ENCODE measurements at regions not wholly inside any gene's neighbourhood (a gene's known extent, or its start where the extent isn't known, plus 50 kb on each side); places are given as distances from the start of the nearest gene placed in this dataset.

- Histone ChIP-seq H3K27ac (ENCODE audit: low read length) (no peak overlapping the region), H3K4me1 (ENCODE audit: control insufficient read depth, low read depth, low read length) (peaks cover 16% of the 10 kb centered on the region), H3K9me3 (ENCODE audit: control insufficient read depth, low read depth, low read length) (no peaks in the 10 kb centered on the region), H3K4me3 (ENCODE audit: low read length) (no peak overlapping the region), H3K9ac (ENCODE audit: low read length) (no peak overlapping the region), H3K36me3 (ENCODE audit: control insufficient read depth, low read depth, low read length) (no peaks in the 10 kb centered on the region), H3K27me3 (ENCODE audit: control insufficient read depth, insufficient read depth, low read length) (no peaks in the 10 kb centered on the region)
These were observed 361.2 kb downstream of the TMEM114 start for GRCh38 chr16:8229011-8229520.

GRCh38 chr16:8217201-8217600 is 373.1 kb downstream of the TMEM114 start:
- Histone ChIP-seq H3K4me1 (ENCODE audit: control insufficient read depth, low read depth, low read length) (no peaks in the 10 kb centered on the region), H3K27ac (ENCODE audit: low read length) (no peak overlapping the region)

GRCh38 chr16:8204769-8205168 is 385.5 kb downstream of the TMEM114 start:
- Histone ChIP-seq H3K27ac (ENCODE audit: low read length) (no peak overlapping the region), H3K4me1 (ENCODE audit: control insufficient read depth, low read depth, low read length) (no peaks in the 10 kb centered on the region), H3K4me3 (ENCODE audit: low read length) (no peak overlapping the region), H3K27me3 (ENCODE audit: control insufficient read depth, insufficient read depth, low read length) (no peaks in the 10 kb centered on the region), H3K9ac (ENCODE audit: low read length) (no peak overlapping the region), H3K9me3 (ENCODE audit: control insufficient read depth, low read depth, low read length) (peaks cover 8% of the 10 kb centered on the region), H3K36me3 (ENCODE audit: control insufficient read depth, low read depth, low read length) (no peaks in the 10 kb centered on the region)

More at GRCh38 chr16:8217201-8217600, 373.1 kb downstream of the TMEM114 start:
- Histone ChIP-seq H3K9ac (ENCODE audit: low read length) (no peak overlapping the region), H3K4me3 (ENCODE audit: low read length) (no peak overlapping the region), H3K27me3 (ENCODE audit: control insufficient read depth, insufficient read depth, low read length) (no peaks in the 10 kb centered on the region), H3K9me3 (ENCODE audit: control insufficient read depth, low read depth, low read length) (no peaks in the 10 kb centered on the region), H3K36me3 (ENCODE audit: control insufficient read depth, low read depth, low read length) (no peaks in the 10 kb centered on the region)

- H3K27me3 ChIP-seq (ENCODE audit: control insufficient read depth, insufficient read depth, low read length), result no peaks in the 10 kb centered on the region
- H3K4me3 ChIP-seq (ENCODE audit: low read length), result no peak overlapping the region
- no peak overlapping the region for H3K9ac ChIP-seq (ENCODE audit: low read length)
- H3K27ac ChIP-seq (ENCODE audit: low read length), result no peak overlapping the region
- H3K9me3 ChIP-seq (ENCODE audit: control insufficient read depth, low read depth, low read length), result peaks cover 8% of the 10 kb centered on the region
- H3K4me1 ChIP-seq (ENCODE audit: control insufficient read depth, low read depth, low read length), result peaks cover 5% of the 10 kb centered on the region
- no peaks in the 10 kb centered on the region for H3K36me3 ChIP-seq (ENCODE audit: control insufficient read depth, low read depth, low read length)
These were observed 386.2 kb downstream of the TMEM114 start for GRCh38 chr16:8204096-8204495.

- H3K4me1 ChIP-seq (ENCODE audit: control insufficient read depth, low read depth, low read length), result peaks cover 5% of the 10 kb centered on the region
- H3K9ac ChIP-seq (ENCODE audit: low read length), result no peak overlapping the region
- H3K9me3 ChIP-seq (ENCODE audit: control insufficient read depth, low read depth, low read length), result peaks cover 8% of the 10 kb centered on the region
- H3K27ac ChIP-seq (ENCODE audit: low read length), result no peak overlapping the region
- H3K27me3 ChIP-seq (ENCODE audit: control insufficient read depth, insufficient read depth, low read length), result no peaks in the 10 kb centered on the region
- H3K36me3 ChIP-seq (ENCODE audit: control insufficient read depth, low read depth, low read length), result no peaks in the 10 kb centered on the region
- no peak overlapping the region for H3K4me3 ChIP-seq (ENCODE audit: low read length)
These were observed 387.2 kb downstream of the TMEM114 start for GRCh38 chr16:8203101-8203500.

GRCh38 chr16:8200839-8201238 is 389.5 kb downstream of the TMEM114 start:
- Histone ChIP-seq H3K4me3 (ENCODE audit: low read length) (no peak overlapping the region), H3K9ac (ENCODE audit: low read length) (no peak overlapping the region)

GRCh38 chr16:8199390-8199789 is 390.9 kb downstream of the TMEM114 start:
- no peak overlapping the region for H3K9ac ChIP-seq (ENCODE audit: low read length)
- H3K27ac ChIP-seq (ENCODE audit: low read length), result no peak overlapping the region
- H3K4me3 ChIP-seq (ENCODE audit: low read length), result no peak overlapping the region
- H3K27me3 ChIP-seq (ENCODE audit: control insufficient read depth, insufficient read depth, low read length), result no peaks in the 10 kb centered on the region
- H3K4me1 ChIP-seq (ENCODE audit: control insufficient read depth, low read depth, low read length), result peaks cover 5% of the 10 kb centered on the region
- no peaks in the 10 kb centered on the region for H3K36me3 ChIP-seq (ENCODE audit: control insufficient read depth, low read depth, low read length)
- H3K9me3 ChIP-seq (ENCODE audit: control insufficient read depth, low read depth, low read length), result peaks cover 8% of the 10 kb centered on the region

More at GRCh38 chr16:8200839-8201238, 389.5 kb downstream of the TMEM114 start:
- Histone ChIP-seq H3K4me1 (ENCODE audit: control insufficient read depth, low read depth, low read length) (peaks cover 5% of the 10 kb centered on the region), H3K9me3 (ENCODE audit: control insufficient read depth, low read depth, low read length) (peaks cover 8% of the 10 kb centered on the region), H3K36me3 (ENCODE audit: control insufficient read depth, low read depth, low read length) (no peaks in the 10 kb centered on the region), H3K27ac (ENCODE audit: low read length) (no peak overlapping the region), H3K27me3 (ENCODE audit: control insufficient read depth, insufficient read depth, low read length) (no peaks in the 10 kb centered on the region)

- H3K4me3 ChIP-seq (ENCODE audit: low read length), result no peak overlapping the region
These were observed 395.5 kb downstream of the TMEM114 start for GRCh38 chr16:8194794-8195193.

GRCh38 chr16:8188841-8189240 is 401.5 kb downstream of the TMEM114 start:
- Histone ChIP-seq H3K9me3 (ENCODE audit: control insufficient read depth, low read depth, low read length) (no peaks in the 10 kb centered on the region), H3K4me1 (ENCODE audit: control insufficient read depth, low read depth, low read length) (no peaks in the 10 kb centered on the region), H3K4me3 (ENCODE audit: low read length) (no peak overlapping the region), H3K27ac (ENCODE audit: low read length) (no peak overlapping the region), H3K36me3 (ENCODE audit: control insufficient read depth, low read depth, low read length) (no peaks in the 10 kb centered on the region), H3K27me3 (ENCODE audit: control insufficient read depth, insufficient read depth, low read length) (no peaks in the 10 kb centered on the region), H3K9ac (ENCODE audit: low read length) (no peak overlapping the region)

More at GRCh38 chr16:8194794-8195193, 395.5 kb downstream of the TMEM114 start:
- H3K9me3 ChIP-seq (ENCODE audit: control insufficient read depth, low read depth, low read length), result no peaks in the 10 kb centered on the region
- H3K9ac ChIP-seq (ENCODE audit: low read length), result no peak overlapping the region
- H3K36me3 ChIP-seq (ENCODE audit: control insufficient read depth, low read depth, low read length), result no peaks in the 10 kb centered on the region
- peaks cover 5% of the 10 kb centered on the region for H3K4me1 ChIP-seq (ENCODE audit: control insufficient read depth, low read depth, low read length)
- no peaks in the 10 kb centered on the region for H3K27me3 ChIP-seq (ENCODE audit: control insufficient read depth, insufficient read depth, low read length)
- H3K27ac ChIP-seq (ENCODE audit: low read length), result no peak overlapping the region

GRCh38 chr16:8187782-8188372 is 402.4 kb downstream of the TMEM114 start:
- Histone ChIP-seq H3K27ac (ENCODE audit: low read length) (no peak overlapping the region), H3K27me3 (ENCODE audit: control insufficient read depth, insufficient read depth, low read length) (no peaks in the 10 kb centered on the region), H3K4me1 (ENCODE audit: control insufficient read depth, low read depth, low read length) (no peaks in the 10 kb centered on the region)

GRCh38 chr16:8184854-8185253 is 405.5 kb downstream of the TMEM114 start:
- H3K27ac ChIP-seq (ENCODE audit: low read length), result no peak overlapping the region
- no peaks in the 10 kb centered on the region for H3K36me3 ChIP-seq (ENCODE audit: control insufficient read depth, low read depth, low read length)
- H3K9me3 ChIP-seq (ENCODE audit: control insufficient read depth, low read depth, low read length), result no peaks in the 10 kb centered on the region
- peaks cover under 1% of the 10 kb centered on the region for H3K4me1 ChIP-seq (ENCODE audit: control insufficient read depth, low read depth, low read length)
- H3K9ac ChIP-seq (ENCODE audit: low read length), result no peak overlapping the region
- H3K27me3 ChIP-seq (ENCODE audit: control insufficient read depth, insufficient read depth, low read length), result no peaks in the 10 kb centered on the region
- no peak overlapping the region for H3K4me3 ChIP-seq (ENCODE audit: low read length)

More at GRCh38 chr16:8187782-8188372, 402.4 kb downstream of the TMEM114 start:
- Histone ChIP-seq H3K9me3 (ENCODE audit: control insufficient read depth, low read depth, low read length) (no peaks in the 10 kb centered on the region), H3K9ac (ENCODE audit: low read length) (no peak overlapping the region), H3K36me3 (ENCODE audit: control insufficient read depth, low read depth, low read length) (no peaks in the 10 kb centered on the region), H3K4me3 (ENCODE audit: low read length) (no peak overlapping the region)

All from iPS-18a (cell line).